Astrocyte of the cerebellum (primary cell): ENCODE measurements at regions not wholly inside any gene's neighbourhood (a gene's known extent, or its start where the extent isn't known, plus 50 kb on each side); places are given as distances from the start of the nearest gene placed in this dataset.

Experiments used
- DNase-seq: peaks from one replicate; pipeline ENCODE4 v3.0.0-alpha.2; 2011; ENCODE audit warnings: low read depth
- H3K4me3 ChIP-seq: 2 replicates; pipeline ENCODE4 v1.5.1; 2011; ENCODE audit warnings: mild to moderate bottlenecking, low read depth, low read length, moderate library complexity
- in situ Hi-C: cut with HindIII; loops from 2 replicates; pipeline ENCODE4 v1.10.0; 2017; ENCODE audit warnings: low sequenced_read_pairs
- TF ChIP-seq, protein P1 (sequence below): IDR thresholded peaks from 2 replicates; pipeline ENCODE4 v1.5.1; 2012; ENCODE audit warnings: low read length, low read depth, moderate library complexity, mild to moderate bottlenecking; ENCODE audit errors: missing control alignments

DNA sequence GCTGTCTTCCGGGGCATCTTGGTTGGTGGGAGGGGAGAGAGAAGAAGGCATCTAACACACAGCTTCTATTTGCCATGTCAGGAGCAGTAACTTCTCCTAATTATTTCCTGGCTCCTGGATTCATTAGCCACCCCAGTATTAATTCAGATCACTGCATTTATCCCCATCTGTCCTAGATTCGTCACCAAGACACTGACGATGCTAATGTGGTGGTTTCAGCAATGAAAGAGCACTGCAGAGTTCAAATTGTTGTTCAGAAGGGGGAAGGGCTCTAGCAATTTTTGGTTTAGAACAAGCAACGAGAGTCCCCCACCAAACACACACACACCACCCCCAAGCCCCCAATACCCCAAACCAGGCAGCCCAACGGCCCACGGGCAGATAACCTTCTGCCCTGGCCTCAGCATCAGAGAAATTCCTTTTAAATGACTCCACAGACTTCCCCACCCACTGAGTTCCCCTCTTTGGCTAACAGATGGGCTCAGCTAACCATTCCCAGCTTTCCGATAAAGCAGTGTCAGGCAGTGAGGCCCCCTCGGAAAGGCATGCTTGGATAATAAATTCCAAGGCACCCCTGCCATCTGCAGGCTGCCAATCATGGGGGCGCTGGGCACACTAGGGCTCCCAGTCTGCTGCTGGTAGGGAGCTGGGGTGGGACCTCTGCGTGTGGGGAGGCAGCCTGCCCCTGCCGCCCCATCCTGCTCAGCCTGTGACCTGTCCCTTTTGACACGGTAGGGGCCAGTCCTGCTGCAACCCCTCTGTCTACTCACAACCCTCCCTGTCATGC is 453.5 kb downstream of the MIAT start:
- in situ Hi-C loops, result no loop called here
- no peak for DNase-seq
- TF ChIP-seq, protein P1, sequence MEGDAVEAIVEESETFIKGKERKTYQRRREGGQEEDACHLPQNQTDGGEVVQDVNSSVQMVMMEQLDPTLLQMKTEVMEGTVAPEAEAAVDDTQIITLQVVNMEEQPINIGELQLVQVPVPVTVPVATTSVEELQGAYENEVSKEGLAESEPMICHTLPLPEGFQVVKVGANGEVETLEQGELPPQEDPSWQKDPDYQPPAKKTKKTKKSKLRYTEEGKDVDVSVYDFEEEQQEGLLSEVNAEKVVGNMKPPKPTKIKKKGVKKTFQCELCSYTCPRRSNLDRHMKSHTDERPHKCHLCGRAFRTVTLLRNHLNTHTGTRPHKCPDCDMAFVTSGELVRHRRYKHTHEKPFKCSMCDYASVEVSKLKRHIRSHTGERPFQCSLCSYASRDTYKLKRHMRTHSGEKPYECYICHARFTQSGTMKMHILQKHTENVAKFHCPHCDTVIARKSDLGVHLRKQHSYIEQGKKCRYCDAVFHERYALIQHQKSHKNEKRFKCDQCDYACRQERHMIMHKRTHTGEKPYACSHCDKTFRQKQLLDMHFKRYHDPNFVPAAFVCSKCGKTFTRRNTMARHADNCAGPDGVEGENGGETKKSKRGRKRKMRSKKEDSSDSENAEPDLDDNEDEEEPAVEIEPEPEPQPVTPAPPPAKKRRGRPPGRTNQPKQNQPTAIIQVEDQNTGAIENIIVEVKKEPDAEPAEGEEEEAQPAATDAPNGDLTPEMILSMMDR, result no peak
- H3K4me3 ChIP-seq, result no peak overlapping the region

DNA sequence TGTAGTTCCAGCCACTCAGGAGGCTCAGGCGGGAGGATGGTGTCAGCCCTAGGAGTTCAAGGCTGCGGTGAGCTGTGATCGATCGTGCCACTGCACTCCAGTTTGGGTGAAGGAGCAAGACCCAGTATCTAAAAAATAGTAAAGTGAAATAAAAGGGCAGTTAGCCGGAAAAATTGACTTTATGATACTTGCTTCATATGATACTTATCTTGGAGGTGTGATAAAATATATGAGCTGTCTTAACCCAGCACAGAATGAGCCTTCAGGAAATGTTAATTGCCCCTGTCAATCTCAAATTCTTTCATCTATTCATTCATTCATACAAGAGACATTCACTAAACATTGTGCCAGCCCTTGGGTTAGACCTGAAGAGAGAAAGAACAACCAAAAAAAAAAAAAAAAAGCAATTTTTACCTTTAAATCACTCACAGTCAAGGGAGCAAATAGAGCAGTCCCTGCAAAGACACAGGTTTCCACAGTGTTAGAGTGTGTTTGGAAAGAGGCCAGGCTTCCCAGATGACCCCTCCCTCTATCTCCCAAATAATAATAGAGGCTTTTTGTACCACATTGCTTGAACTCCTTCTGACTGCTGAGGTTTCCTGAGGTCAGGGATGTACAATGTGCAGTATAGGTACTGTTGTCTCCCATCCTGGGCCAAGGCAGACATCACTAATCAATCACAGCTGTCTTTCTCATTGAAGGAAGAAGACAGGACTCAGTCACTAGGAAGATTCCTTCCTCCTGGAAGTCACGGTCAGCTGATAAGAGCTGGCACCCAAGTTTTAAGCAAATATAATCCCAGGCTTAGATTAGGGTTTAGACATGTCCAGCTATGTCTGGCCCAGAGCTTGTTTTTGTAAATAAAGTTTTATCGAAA is 454.6 kb downstream of the MIAT start:
- H3K4me3 ChIP-seq, result no peak overlapping the region
- no peak for DNase-seq
- in situ Hi-C loops, result no loop called here
- TF ChIP-seq, protein P1, result no peak

DNA sequence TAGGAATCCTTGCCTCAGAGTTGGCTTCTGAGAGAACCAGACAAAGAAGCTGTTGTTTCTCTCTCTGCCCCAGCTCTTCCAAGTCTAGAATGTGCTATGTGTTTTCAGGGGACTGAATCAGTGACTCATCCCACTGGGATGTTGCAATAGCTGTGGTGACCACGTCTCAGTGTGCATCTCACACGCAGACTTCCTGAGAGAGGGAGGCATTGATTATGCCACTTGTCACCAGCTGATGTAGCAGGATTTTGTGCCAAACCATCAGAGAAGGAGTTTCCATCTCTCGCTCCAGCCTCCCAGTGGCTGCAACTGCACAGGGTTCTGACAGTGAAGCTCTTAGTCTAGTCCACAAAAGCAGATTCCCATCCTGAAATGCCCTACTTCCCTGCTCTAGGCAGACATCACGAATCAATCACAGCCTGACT is 455.8 kb downstream of the MIAT start:
- in situ Hi-C loops, result no loop called here
- H3K4me3 ChIP-seq, result no peak overlapping the region
- TF ChIP-seq, protein P1, result no peak
- DNase-seq, result peak; percentile 92

DNA sequence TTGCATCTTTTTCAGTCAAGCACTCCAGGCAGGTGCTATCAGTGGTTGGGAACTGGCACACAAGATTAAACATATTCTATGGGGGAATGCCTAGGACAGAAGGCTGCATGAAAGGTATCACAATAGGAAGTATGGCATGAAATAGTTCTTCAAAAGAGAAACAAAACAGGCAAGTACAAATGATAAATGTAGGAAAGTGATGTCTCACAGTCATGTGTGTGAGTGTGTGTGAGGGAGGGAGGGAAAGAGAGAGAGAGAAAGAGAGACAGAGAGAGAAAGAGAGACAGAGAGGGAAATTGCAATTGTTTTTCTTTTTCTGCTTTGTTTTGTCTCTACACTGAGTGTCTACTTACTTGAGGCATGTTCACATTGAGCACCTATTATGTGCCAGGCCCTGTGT is 456.3 kb downstream of the MIAT start:
- no peak overlapping the region for H3K4me3 ChIP-seq
- TF ChIP-seq, protein P1, result no peak
- no peak for DNase-seq
- in situ Hi-C loops, result no loop called here

DNA sequence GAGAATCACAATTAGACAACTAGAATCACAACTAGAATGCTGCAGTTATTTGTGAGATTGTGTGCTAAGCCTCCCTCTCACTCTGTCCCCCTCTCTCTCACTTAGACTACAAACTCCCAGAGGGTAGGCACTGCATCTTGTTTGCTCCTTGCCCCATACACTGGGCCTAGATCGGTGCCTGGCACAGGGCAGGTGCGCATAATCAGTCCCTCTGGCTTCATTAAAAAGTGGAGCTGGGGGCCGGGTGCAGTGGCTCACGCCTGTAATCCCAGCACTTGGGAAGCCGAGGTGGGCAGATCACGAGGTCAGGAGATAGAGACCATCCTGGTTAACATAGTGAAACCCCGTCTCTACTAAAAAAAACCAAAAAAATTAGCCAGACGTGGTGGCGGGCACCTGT is 456.8 kb downstream of the MIAT start:
- no peak for DNase-seq
- in situ Hi-C loops, result no loop called here
- TF ChIP-seq, protein P1, result no peak
- H3K4me3 ChIP-seq, result no peak overlapping the region

DNA sequence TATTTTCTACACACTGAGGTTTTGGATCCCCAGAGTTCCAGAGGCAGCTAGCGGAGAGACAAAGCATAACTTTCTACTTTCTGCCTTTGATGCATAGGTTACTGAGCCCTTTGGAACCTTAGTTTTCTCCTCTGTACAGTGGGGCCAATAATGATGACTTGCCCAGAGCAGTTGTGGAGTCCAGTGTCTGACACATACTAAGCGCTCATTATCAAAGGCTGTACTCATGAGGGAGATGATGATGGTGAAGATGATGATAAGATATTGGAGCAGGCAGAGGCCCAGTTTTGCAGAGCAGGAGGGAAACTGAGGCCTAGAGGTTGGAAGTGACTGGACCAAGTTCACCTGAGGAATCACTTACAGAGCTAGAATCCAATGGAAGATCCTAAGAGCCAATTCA is 458.0 kb downstream of the MIAT start:
- in situ Hi-C loops, result no loop called here
- DNase-seq, result no peak
- H3K4me3 ChIP-seq, result no peak overlapping the region
- TF ChIP-seq, protein P1, result no peak
